T-helper 9 cell (primary cell): ENCODE measurements at regions not wholly inside any gene's neighbourhood (a gene's known extent, or its start where the extent isn't known, plus 50 kb on each side); places are given as distances from the start of the nearest gene placed in this dataset.

ENCODE experiments used
- DNase-seq: peaks from one replicate; pipeline ENCODE4 v3.0.0-alpha.2; 2020

- no peak for DNase-seq
These were observed 280.2 kb downstream of the SNX13 start for GRCh38 chr7:17660116-17660515.

DNA sequence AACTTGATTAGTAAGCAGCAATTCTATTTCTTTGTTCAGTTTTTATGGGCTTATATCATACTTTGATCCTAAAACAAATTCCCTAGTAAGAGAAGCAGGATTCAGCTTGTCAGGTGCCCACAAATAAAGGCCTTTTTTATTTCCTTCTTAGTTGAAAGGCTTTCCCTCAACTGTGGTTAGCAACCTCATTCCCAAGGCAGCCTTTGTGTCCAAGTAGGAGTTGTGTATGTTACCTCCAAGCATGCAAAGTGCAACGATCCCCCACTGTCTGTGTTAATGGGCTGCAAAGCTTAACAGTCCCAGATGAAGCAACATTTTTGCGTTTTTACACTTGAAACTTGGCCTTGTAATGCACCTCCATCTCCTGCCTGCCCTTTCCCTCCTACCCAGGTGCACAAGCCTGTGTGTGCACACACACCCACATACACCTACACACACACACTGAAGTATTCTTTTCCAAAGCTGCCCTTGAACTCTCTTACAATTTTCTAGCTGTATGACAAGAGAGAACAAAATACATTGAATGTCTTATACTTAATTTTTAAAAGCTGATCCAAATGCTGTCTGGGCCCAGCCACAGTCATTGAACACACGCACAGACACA, 278.2 kb downstream of the SNX13 start:
- DNase-seq: no peak

- no peak for DNase-seq
These were observed 277.1 kb downstream of the SNX13 start for GRCh38 chr7:17663061-17663675.

- DNase-seq: no peak
These were observed 275.3 kb downstream of the SNX13 start for GRCh38 chr7:17665029-17665428.

GRCh38 chr7:17668122-17668521, 272.2 kb downstream of the SNX13 start:
- DNase-seq: no peak

DNA sequence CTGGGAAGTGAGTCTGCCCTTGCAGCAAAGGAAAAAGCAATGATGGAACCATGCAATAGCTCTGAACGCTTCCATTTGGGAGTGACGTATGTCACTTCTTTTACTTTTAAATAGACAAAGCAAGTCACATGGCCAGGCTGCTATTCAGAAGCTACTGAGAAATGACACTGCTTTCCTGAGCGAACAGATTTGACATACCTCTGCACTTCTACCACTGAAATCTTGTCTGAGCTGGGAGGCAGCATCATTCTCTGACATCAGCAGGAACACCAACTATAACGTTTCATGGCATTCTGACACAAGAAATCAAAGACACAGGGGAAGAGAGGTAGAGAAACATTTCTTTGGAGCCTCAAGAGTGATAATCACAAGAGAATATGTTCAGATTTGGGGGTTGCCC, 271.1 kb downstream of the SNX13 start:
- no peak for DNase-seq

- DNase-seq: no peak
These were observed 268.3 kb downstream of the SNX13 start for GRCh38 chr7:17671956-17672355.

DNA sequence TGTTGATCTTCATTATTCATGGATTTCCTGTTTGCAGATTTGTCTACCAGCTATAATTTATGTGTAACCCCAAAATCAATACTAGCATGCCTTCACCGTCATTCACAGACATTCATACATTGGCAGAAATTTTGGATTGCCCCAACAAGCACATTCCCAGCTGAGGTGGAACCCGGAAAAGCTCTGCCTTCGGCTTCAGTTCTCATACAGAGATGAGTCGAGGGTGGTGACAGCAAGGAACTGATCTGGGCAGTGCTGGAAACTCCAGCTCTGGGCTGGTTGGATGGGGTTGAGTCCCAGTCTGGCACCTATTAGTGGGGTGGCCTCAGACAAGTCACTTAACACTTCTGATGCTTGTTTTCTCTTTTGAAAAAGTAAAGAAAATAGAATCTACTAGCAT, 267.5 kb downstream of the SNX13 start:
- DNase-seq: no peak

GRCh38 chr7:17674166-17674942, 265.9 kb downstream of the SNX13 start:
- no peak for DNase-seq

- no peak for DNase-seq
These were observed 265.2 kb downstream of the SNX13 start for GRCh38 chr7:17674943-17675608.

DNA sequence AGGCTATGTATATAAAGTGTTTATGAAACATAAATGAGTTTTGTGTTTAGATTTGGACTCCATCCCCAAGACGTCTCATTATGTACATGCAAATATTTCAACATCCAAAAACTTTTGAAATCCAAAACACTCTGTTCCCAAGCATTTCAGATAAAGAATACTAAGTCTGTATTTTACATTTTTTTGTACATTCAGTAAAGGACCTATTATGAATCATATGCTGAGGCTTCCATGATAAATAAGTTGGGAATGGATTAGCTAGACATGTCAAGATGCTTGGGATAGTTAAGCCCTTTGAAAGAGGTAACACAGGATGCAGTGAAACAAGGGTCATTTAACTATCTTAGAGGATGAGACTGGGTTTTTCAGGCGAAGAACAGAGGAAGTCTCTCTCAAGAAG, 262.9 kb downstream of the SNX13 start:
- DNase-seq: no peak

DNA sequence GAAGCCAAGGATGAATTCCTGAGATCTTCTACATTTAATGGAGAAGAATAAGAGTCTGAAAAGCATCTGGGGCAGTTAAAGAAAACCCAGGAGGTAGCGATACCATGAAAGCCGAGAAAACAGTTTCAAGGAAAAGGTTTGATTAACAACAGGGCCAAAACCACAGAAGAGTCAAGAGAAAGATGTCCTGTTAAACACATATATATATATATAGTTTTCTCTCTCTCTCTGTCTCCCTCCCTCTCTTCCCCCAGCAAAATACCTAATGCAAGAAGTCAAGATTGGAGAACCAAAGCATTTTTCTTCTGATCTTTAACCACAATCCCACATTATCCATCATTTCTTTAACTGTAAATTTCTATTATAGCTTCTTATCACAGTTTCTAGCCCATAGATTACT, 261.4 kb downstream of the SNX13 start:
- DNase-seq: no peak

GRCh38 chr7:17679458-17679857, 260.8 kb downstream of the SNX13 start:
- no peak for DNase-seq

DNA sequence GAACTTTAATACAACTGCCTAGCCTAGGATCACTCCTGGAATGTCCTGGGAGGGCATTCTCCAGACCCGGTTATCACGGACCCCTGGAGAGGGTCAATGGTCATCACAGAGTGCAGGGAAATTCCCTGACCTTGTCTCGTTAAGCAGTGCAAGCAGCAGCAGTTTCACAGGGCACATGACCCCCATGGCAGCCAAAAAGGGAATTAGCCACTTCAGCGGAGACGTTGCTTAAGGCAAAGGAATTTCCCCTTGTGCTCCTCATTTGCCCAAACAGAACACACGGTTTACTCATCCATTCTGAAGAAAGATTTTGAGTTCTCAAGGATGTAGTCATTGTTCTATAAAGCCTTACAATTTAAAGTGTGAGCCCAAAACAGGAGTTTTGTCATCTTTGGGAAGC, 260.3 kb downstream of the SNX13 start:
- DNase-seq: no peak

- no peak for DNase-seq
These were observed 259.3 kb downstream of the SNX13 start for GRCh38 chr7:17680943-17681351.

DNA sequence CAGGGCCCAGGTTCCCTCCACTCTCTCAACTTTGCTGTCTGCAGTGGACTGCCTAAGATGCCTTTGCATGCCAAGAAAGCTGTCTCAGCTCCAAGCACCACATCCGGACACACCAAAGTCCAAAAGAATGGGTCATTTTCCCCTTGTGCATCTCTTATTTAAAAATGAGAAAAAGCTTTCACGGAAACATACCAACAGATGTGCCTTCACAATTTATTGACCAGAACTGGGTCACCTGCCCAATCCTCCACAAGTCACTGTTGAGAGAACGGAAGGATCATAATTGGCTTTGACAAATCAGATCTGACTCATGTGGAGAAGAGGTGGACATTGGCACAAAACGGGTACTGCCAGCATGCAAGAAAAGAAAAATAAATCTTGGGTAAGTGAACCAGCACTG, 258.3 kb downstream of the SNX13 start:
- DNase-seq: no peak

- no peak for DNase-seq
These were observed 257.7 kb downstream of the SNX13 start for GRCh38 chr7:17682586-17682985.

DNA sequence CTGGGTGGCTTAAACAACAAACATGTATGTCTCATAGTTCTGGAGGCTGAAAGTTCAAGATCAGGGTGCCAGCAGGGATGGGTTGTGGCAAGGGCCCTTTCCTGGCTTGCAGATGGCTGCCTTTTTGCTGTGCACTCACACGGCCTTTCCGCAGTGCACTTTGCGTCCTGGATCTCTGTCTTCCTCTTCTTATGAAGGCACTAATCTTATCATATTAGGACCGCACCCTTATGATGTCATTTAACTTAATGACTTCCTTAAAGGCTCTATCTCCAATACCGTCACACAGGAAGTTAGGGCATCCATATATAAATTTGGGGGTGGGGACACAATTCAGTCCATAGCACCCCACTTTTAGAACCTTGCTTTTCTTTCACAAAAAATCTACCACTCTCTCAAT, 255.2 kb downstream of the SNX13 start:
- no peak for DNase-seq

GRCh38 chr7:17687361-17687760, 252.9 kb downstream of the SNX13 start:
- no peak for DNase-seq

GRCh38 chr7:17689361-17689902, 250.9 kb downstream of the SNX13 start:
- no peak for DNase-seq

- no peak for DNase-seq
These were observed 250.3 kb downstream of the SNX13 start for GRCh38 chr7:17690030-17690429.

DNA sequence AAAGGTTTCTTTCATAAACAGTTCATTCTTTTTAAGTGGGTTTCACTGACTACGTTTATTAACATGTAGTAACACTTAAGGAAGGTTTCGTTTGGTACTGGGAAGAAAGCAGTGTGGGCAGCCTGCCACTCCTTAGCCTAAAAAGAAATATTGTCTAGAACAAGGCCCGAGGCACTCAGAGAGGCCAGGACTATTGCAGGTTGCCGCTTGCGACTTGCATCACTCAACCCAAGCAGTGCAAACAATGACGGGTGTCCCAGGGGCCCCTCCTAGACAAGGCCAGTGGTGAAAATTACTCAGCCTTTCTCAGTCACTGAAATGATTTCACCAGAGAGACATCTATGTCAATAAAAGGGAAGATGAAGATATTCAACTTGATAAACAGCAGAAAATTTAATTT, 243.9 kb downstream of the SNX13 start:
- no peak for DNase-seq

DNA sequence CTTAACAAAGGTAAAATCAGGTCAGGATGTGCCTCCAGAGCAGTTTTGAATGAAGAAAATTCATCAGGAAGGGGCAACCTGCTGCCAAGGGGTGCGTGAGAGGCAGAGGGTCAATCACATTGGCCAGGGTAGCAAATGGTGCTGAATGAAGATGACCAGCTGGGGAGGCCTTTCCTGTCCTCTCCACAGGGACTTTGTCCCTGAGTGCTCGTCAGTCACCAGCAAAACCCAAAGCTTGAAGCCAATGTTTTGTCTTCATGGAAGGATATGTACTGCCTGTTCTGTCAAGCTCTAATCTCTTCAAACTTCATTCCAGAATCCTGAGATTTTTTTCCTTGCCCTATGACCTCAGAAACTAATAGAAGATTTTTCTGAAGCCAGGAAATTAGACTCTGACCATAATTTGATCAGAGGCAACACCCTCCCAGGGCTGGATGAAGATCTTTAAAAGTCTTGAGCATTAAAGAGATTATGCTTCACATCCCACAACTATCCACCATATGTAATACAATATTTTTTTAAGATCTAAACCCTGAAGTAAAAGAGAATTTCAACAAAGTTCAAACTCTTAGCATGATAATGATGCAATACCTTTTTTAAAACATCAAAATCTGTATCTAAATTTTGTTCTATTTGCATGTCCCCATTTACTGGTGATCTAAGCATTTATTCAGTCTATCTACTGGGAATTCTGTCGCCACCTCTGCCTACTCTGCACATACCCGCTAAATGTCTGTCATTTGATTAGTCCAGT, 243.0 kb downstream of the SNX13 start:
- no peak for DNase-seq
